OCI-LY1 (cell line): ENCODE measurements at regions not wholly inside any gene's neighbourhood (a gene's known extent, or its start where the extent isn't known, plus 50 kb on each side); places are given as distances from the start of the nearest gene placed in this dataset.

ENCODE experiments used
- EZH2 ChIP-seq: fragments of 200-600 bp; sonication (generic), shearing (Covaris generic); IDR thresholded peaks from 2 replicates; pipeline ENCODE4 v1.8.0; 2017; ENCODE audit warnings: borderline replicate concordance, mixed run types, mild to moderate bottlenecking, antibody characterized with exemption, low read length, moderate library complexity, mixed read lengths
- TF ChIP-seq, protein P1 (sequence below): fragments of 200-600 bp; sonication (generic), shearing (Covaris generic); IDR thresholded peaks from 2 replicates; pipeline ENCODE4 v1.5.1; 2017; ENCODE audit warnings: mild to moderate bottlenecking, antibody characterized with exemption, low read length, moderate library complexity, mixed read lengths

DNA sequence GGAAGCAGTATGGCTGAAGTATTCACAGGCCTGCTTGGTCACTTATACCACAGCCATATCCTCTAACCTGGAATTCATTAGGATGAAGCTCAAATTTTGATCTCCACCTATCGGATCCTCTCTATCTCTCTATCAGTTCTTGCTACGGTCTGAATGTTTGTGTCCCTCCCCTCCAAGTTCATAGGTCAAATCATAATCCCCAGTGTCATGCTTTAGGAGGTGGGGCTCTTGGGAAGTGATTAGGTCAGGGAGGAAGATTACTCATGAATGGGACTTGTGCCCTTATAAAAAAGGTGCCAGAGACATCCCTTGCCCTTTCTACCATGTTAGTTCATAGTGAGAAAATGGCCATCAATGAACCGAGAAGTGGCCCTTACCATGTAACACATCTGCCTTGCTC is 190.8 kb upstream of the MYLIP start:
- TF ChIP-seq, protein P1, sequence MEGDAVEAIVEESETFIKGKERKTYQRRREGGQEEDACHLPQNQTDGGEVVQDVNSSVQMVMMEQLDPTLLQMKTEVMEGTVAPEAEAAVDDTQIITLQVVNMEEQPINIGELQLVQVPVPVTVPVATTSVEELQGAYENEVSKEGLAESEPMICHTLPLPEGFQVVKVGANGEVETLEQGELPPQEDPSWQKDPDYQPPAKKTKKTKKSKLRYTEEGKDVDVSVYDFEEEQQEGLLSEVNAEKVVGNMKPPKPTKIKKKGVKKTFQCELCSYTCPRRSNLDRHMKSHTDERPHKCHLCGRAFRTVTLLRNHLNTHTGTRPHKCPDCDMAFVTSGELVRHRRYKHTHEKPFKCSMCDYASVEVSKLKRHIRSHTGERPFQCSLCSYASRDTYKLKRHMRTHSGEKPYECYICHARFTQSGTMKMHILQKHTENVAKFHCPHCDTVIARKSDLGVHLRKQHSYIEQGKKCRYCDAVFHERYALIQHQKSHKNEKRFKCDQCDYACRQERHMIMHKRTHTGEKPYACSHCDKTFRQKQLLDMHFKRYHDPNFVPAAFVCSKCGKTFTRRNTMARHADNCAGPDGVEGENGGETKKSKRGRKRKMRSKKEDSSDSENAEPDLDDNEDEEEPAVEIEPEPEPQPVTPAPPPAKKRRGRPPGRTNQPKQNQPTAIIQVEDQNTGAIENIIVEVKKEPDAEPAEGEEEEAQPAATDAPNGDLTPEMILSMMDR, result no peak
- TF ChIP-seq EZH2, result no peak
